Left renal pelvis (tissue), 4 donors: ENCODE measurements at regions not wholly inside any gene's neighbourhood (a gene's known extent, or its start where the extent isn't known, plus 50 kb on each side); places are given as distances from the start of the nearest gene placed in this dataset.

Source experiments
- DNase-seq, 4 donors: peaks; one replicate each; pipeline ENCODE4 v3.0.0-alpha.2; 2013; ENCODE audit warnings: low read depth in 4 of 4, low spot score in 3 of 4

GRCh38 chr5:136701191-136701590, 335.8 kb upstream of the TRPC7 start:
- DNase-seq = no peak

GRCh38 chr5:136699651-136700050, 334.3 kb upstream of the TRPC7 start:
- no peak for DNase-seq

- DNase-seq = no peak
Measured at GRCh38 chr5:136698970-136699369, 333.6 kb upstream of the TRPC7 start.

DNA sequence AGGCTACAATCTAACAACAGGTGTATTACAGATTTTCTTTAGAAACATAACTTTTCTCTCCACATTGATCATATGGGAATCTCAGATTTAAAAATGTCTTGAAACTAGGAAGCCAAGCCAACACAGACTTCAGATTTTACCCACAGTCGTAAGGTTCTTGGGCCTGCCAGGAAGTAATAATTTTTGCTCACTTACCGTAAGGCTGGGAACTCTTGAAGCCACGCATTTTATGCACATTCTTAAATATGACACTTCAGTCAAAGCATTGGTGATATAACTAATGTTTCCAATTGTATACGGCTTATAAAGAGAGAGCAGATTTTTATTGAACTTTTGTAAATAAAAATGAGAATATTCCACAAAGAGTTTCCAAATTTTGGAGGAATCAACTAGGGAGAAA, 328.9 kb upstream of the TRPC7 start:
- no peak for DNase-seq

- no peak for DNase-seq
Measured at GRCh38 chr5:136689552-136689951, 324.2 kb upstream of the TRPC7 start.

DNA sequence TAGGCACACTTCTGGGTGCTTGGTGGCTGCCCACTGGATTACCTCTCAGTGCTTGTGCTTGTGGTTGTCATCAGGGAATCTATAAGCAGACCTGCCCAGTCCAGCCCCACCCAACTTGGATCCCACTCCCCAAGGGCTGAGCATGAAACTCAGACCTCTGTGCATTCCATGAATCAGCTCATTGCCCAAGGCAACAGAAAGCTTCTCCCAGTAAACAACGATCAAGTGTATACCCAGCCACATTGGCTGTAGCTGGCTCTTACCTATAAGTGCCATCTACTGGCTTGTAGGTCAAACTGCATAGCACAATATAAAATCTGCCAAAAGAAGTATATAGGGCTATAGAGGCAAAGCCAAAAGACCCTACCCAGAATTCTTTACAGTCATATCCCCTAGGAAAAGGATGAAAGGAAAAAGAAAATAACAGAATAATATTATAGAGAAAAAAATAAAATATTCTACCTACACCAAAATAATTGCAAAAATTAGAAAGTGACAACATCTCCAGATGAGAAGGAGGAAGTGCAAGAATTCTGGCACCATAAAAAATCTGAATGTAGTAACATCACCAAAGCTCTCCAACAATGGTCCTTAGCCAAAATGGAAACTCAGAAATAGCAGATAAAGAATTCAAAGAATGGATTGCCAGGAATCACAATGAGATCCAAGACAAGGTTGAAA, 321.0 kb upstream of the TRPC7 start:
- DNase-seq = peak in 1 of 4 donors; percentile 6

DNA sequence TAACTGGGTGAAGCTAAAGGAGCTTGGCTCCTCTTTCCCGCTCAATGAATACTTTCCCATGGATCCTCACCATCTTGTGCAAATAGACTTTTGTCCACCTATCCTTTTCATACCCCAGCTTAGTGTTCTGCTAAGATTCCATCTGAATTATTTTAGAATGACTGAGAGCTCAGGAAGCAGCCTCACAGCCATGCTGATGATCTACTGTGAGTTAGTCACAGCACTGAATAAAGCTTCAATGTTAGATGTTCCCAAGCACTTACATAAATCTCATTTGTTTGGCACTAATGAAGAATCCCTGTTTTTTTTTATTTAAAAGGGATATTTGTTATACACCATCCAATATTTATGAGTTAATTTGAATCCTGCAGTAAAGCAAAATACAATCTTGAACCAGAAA, 317.6 kb upstream of the TRPC7 start:
- DNase-seq = no peak

DNA sequence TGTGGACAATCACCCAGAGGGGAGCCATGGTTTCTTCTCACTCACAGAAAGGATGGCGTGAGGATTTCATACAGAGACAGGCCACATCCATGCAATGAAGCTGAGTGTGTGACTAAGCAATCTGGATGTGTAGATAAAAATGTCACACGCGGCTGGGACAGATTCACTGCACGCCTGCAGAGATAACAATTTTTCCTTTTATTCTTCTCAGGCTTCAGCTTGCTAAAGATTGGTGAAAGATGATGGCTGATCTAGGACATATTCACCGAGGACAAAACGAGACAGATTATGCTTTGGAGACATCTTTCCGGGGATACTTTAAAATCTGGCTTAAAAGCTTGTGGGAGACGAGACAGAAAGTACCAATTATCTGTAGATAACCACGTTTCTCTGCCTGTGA, 313.9 kb upstream of the TRPC7 start:
- no peak for DNase-seq

DNA sequence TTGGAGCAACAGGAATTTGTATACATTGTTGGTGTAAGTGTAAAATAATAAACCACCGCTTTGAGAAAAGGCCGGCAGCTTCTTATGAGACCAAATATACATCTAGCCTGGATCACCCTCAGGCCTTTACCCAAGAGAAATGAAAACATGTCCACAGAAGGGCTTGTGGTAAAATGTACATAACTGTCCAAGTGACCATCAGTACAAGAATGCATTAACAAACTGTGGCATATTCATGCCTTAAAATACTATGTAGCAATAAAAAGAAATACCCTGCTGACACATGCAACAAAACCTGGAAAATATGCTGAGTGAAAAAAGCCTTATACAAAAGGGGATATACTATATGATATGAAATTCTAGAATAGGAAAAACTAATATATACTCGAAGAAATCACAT, 311.9 kb upstream of the TRPC7 start:
- no peak for DNase-seq

DNA sequence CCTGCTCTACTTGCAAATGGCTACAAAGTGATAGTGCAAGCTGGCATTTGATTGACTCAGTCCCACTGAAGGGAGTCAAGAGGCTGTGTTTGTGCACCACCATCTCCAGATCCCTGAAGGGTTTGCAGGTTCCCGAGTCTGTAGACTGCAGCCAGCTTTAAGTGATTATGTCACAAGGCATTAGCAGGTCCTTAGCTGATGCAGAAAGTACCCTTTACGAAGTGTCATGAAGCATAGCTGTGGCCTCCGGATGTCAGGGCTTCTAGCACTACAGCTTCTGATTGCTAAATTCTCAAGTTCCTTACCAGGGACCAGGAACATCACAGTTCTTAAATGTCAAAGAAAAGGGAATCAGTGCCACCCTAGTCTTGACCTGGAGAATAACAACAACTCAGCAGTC, 311.3 kb upstream of the TRPC7 start:
- no peak for DNase-seq

- no peak for DNase-seq
Measured at GRCh38 chr5:136675769-136676168, 310.4 kb upstream of the TRPC7 start.

GRCh38 chr5:136674178-136674577, 308.8 kb upstream of the TRPC7 start:
- no peak for DNase-seq

- no peak for DNase-seq
Measured at GRCh38 chr5:136667789-136668188, 302.4 kb upstream of the TRPC7 start.

GRCh38 chr5:136666970-136667620, 301.8 kb upstream of the TRPC7 start:
- no peak for DNase-seq

DNA sequence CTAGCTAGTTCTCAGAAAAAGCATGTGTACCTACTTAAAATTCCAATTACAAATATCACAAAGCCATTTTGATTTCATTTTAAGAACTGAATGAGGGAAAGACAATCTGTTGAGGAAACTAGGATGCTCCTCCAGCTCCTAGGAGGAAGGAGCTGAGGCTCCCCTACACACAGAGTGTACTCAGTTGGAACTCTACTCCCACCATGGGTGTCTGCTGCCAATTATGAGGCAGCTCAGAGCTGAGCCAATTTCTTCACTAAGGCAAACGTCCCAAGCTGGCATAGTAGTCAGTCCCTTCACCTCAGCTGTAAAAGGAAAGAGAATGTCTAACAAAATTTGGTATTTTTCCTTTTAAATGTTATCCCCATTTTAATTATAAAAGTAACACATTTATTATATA, 300.0 kb upstream of the TRPC7 start:
- DNase-seq = no peak

DNA sequence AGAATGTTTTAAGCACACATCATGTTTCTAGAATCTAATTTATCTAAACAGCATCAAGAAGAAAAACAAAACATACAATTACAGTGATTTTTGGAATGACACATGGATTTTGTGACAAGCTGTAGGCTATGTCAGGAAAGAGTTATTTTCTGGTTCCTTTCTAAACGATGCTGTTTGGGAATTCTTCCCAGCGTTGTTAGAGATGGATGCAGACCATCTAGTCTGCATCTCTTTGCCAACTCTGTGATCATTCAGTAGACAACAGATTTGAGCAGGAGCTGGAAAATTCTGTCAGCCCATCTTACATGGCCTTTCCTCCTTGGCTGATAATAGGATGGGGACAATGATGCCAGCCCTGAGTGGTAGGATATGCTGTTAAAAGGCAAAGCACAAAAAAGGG, 295.7 kb upstream of the TRPC7 start:
- DNase-seq = no peak

- DNase-seq = no peak
Measured at GRCh38 chr5:136656811-136657210, 291.5 kb upstream of the TRPC7 start.

DNA sequence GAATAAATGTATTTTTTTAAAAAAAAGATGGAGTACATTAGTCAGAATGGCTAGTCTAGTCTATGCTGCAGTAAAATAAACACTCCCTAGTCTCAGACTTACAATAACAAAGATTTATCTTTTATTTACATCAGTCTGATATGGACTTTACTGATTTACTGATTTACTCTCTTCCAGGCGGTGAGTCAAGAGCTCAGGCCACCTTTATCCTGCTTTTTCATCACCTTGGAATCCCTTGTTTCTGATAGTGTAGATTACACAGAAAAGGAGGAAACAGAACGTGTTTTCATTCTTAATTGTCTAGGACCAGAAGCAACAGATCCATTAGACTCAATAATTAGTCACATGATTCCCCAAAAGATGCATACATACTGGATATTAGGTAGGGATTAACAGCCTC, 290.1 kb upstream of the TRPC7 start:
- DNase-seq = no peak

DNA sequence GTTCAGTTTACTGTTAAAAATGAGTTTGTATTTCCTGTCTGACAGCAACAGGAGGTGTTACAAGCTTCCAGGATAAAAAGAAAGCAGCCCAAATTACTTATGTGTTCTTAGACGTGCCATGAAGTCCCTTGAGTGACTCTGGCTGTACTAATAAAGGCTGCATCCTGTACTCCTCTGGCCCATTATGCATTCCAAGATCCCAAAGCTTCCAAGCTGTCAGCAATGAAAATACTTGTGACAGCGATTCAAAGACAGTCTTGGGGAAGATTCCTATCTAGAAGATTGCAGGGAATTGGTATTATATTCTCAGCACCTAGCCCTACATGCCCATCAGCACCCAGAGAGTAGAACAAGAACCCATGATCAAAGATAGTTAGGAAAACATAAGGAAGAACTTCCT, 281.6 kb upstream of the TRPC7 start:
- no peak for DNase-seq

GRCh38 chr5:136642976-136643375, 277.6 kb upstream of the TRPC7 start:
- DNase-seq = no peak

- DNase-seq = no peak
Measured at GRCh38 chr5:136639616-136640015, 274.3 kb upstream of the TRPC7 start.

GRCh38 chr5:136638084-136638483, 272.7 kb upstream of the TRPC7 start:
- no peak for DNase-seq

GRCh38 chr5:136636001-136636400, 270.7 kb upstream of the TRPC7 start:
- DNase-seq = no peak
